ENCODE measurements at regions not wholly inside any gene's neighbourhood (a gene's known extent, or its start where the extent isn't known, plus 50 kb on each side); places are given as distances from the start of the nearest gene placed in this dataset.

GRCh38 chr18:45482286-45482685 is 133.0 kb upstream of the SLC14A2 start:
- Mint-ChIP-seq H3K9me3 (no peaks in the 10 kb centered on the region), H3K4me1 (no peaks in the 10 kb centered on the region), H3K27me3 (ENCODE audit: insufficient read depth, low read depth, poor library complexity) (no peaks in the 10 kb centered on the region), H3K4me3 (no peak overlapping the region), H3K27ac (no peak overlapping the region), H3K36me3 (ENCODE audit: low read depth) (no peaks in the 10 kb centered on the region)
- H3K4me1 ChIP-seq (ENCODE audit: insufficient read depth): no peaks in the 10 kb centered on the region
- no peaks in the 10 kb centered on the region for H3K36me3 ChIP-seq (ENCODE audit: insufficient read depth)
- TF ChIP-seq ETS1 (IDR thresholded peaks at IDR 0.05) (no peak), POLR2AphosphoS5 (IDR thresholded peaks at IDR 0.05; ENCODE audit: low read depth) (no peak), ZNF331 (CRISPR knock-in tag; IDR thresholded peaks at IDR 0.05; ENCODE audit: low read depth) (no peak), EZH2phosphoT487 (IDR thresholded peaks at IDR 0.05; ENCODE audit: unreplicated experiment) (no peak), ZNF114 (CRISPR knock-in tag; IDR thresholded peaks at IDR 0.05) (no peak), ZNF462 (CRISPR knock-in tag; IDR thresholded peaks at IDR 0.05) (no peak), CTCF (conservative IDR thresholded peaks at IDR 0.05; ENCODE audit: low read depth in 2 of 2) (no peak), REST (IDR thresholded peaks at IDR 0.05; ENCODE audit: unreplicated experiment) (no peak)
- no peaks in the 10 kb centered on the region for H3K79me2 ChIP-seq (replicated peaks; ENCODE audit: insufficient read depth)
- DNase-seq (ENCODE audit: low spot score) (no peak), ATAC-seq (no peak)
- no peak overlapping the region for H3K27ac ChIP-seq (ENCODE audit: low read depth)
- no peaks in the 10 kb centered on the region for H4K20me1 ChIP-seq (replicated peaks; ENCODE audit: insufficient read depth)
- no peak overlapping the region for H3K4me2 ChIP-seq
- H3K9me2 ChIP-seq (ENCODE audit: insufficient read depth): peaks cover 11% of the 10 kb centered on the region
- H3K4me3 ChIP-seq: no peak overlapping the region
- H2AFZ ChIP-seq: no peak overlapping the region
- no peaks in the 10 kb centered on the region for H3F3A ChIP-seq (replicated peaks; ENCODE audit: low read depth)
- no peaks in the 10 kb centered on the region for H3K27me3 ChIP-seq (ENCODE audit: insufficient read depth)
